A673 (cell line): ENCODE measurements at regions not wholly inside any gene's neighbourhood (a gene's known extent, or its start where the extent isn't known, plus 50 kb on each side); places are given as distances from the start of the nearest gene placed in this dataset.

ENCODE experiments used
- BruUV-seq: library from RNA; stranded (reverse); fragments of 400-500 nt; replicated peaks from 2 replicates; lab custom pipeline; 2021; lab: Mats Ljungman, UMichigan
- CTCF ChIA-PET: fragments of 300-600 bp; sonication (Branson Sonifier 250); formaldehyde crosslinking; loops from one replicate; lab custom pipeline; 2022; ENCODE audit warnings: antibody characterized with exemption; lab: Charles Lee
- POLR2A ChIA-PET: fragments of 300-600 bp; sonication (Branson Sonifier 250); formaldehyde crosslinking; loops from one replicate; lab custom pipeline; 2022; ENCODE audit warnings: antibody characterized with exemption; ENCODE audit not compliant: low non-redundant PET; lab: Charles Lee
- DNase-seq: peaks from one replicate; pipeline ENCODE4 v3.0.0-alpha.2; 2015; ENCODE audit warnings: low spot score
- H3K27ac ChIP-seq: fragments of 200-600 bp; sonication (generic); 2 replicates; pipeline ENCODE4 v1.5.1; 2016; ENCODE audit warnings: mixed run types, low read depth, mild to moderate bottlenecking, mixed read lengths, antibody characterized with exemption, low read length; ENCODE audit not compliant: poor library complexity, severe bottlenecking
- H3K27me3 ChIP-seq: fragments of 200-600 bp; sonication (generic); replicated peaks from 2 replicates; pipeline ENCODE4 v1.6.1; 2017; ENCODE audit warnings: mixed run types, low read depth, mild to moderate bottlenecking, mixed read lengths, antibody characterized with exemption, low read length; ENCODE audit not compliant: insufficient read depth, poor library complexity
- H3K36me3 ChIP-seq: fragments of 200-600 bp; sonication (generic); 2 replicates; pipeline ENCODE4 v1.6.1; 2016; ENCODE audit warnings: mixed run types, mild to moderate bottlenecking, mixed read lengths, antibody characterized with exemption, low read length; ENCODE audit not compliant: insufficient read depth, poor library complexity, severe bottlenecking
- H3K4me1 ChIP-seq: fragments of 200-600 bp; sonication (generic); 2 replicates; pipeline ENCODE4 v1.6.1; 2017; ENCODE audit warnings: mixed run types, mild to moderate bottlenecking, mixed read lengths, antibody characterized with exemption, low read length; ENCODE audit not compliant: insufficient read depth, poor library complexity, severe bottlenecking
- H3K4me3 ChIP-seq: fragments of 200-600 bp; sonication (generic); 2 replicates; pipeline ENCODE4 v1.5.1; 2016; ENCODE audit warnings: low read depth, mixed run types, mild to moderate bottlenecking, mixed read lengths, low read length; ENCODE audit not compliant: poor library complexity, severe bottlenecking
- H3K9me3 ChIP-seq: fragments of 200-600 bp; sonication (generic); 2 replicates; pipeline ENCODE4 v1.6.1; 2016; ENCODE audit warnings: mixed run types, low read depth, mild to moderate bottlenecking, mixed read lengths, antibody characterized with exemption, low read length; ENCODE audit not compliant: poor library complexity, severe bottlenecking
- CTCF ChIP-seq: fragments of 300-800, 200-600 bp; sonication (generic); conservative IDR thresholded peaks from 2 replicates; pipeline ENCODE4 v1.5.1; 2017; ENCODE audit warnings: low read depth, mild to moderate bottlenecking, antibody characterized with exemption, low read length, moderate library complexity, mixed read lengths
- EZH2 ChIP-seq: fragments of 200-600 bp; sonication (generic); IDR thresholded peaks from 2 replicates; pipeline ENCODE4 v1.6.1; 2017; ENCODE audit warnings: borderline replicate concordance, low read depth, mild to moderate bottlenecking, mixed read lengths, antibody characterized with exemption, low read length; ENCODE audit not compliant: poor library complexity, severe bottlenecking
- intact Hi-C: fragments of 100-400 bp; cut with micrococcal nuclease; formaldehyde crosslinking; loops from one replicate; pipeline ENCODE4 v1.10.0; 2022; ENCODE audit not compliant: unreplicated experiment

- ChIA-PET POLR2A (no interaction called here), CTCF (interaction anchor here (0.6 kb wide), 1 partner anchor 149 kb away, joined by 4 read pairs; no protein-coding TSS in a partner anchor)
- Histone ChIP-seq H3K4me1 (no peaks in the 10 kb centered on the region), H3K36me3 (no peaks in the 10 kb centered on the region), H3K9me3 (no peaks in the 10 kb centered on the region), H3K4me3 (no peak overlapping the region), H3K27ac (no peak overlapping the region), H3K27me3 (no peaks in the 10 kb centered on the region)
- intact Hi-C loops, result loop anchor here (2.0 kb wide), 2 partner anchors 167 to 251 kb away; no protein-coding TSS in a partner anchor
- DNase-seq, result no peak
- no peak for TF ChIP-seq EZH2
- TF ChIP-seq CTCF, result no peak
- BruUV-seq, result no TSS peak
Observed at GRCh38 chr1:25100151-25100833, 132.0 kb downstream of the SYF2 start.

GRCh38 chr1:25099343-25099951 lies 132.9 kb downstream of the SYF2 start:
- BruUV-seq, result no TSS peak
- Histone ChIP-seq H3K9me3 (no peaks in the 10 kb centered on the region), H3K27ac (no peak overlapping the region), H3K27me3 (no peaks in the 10 kb centered on the region), H3K36me3 (no peaks in the 10 kb centered on the region), H3K4me3 (no peak overlapping the region), H3K4me1 (no peaks in the 10 kb centered on the region)
- TF ChIP-seq CTCF (no peak), EZH2 (no peak)
- intact Hi-C loops, result no loop called here
- ChIA-PET CTCF (no interaction called here), POLR2A (no interaction called here)
- no peak for DNase-seq

GRCh38 chr1:25098717-25099116 lies 133.6 kb downstream of the SYF2 start:
- BruUV-seq, result no TSS peak

More at GRCh38 chr1:25098717-25099116, 133.6 kb downstream of the SYF2 start:
- H3K27me3 ChIP-seq, result no peaks in the 10 kb centered on the region
- POLR2A ChIA-PET, result no interaction called here
- H3K27ac ChIP-seq, result no peak overlapping the region
- TF ChIP-seq EZH2, result no peak
- no peak for TF ChIP-seq CTCF
- no peaks in the 10 kb centered on the region for H3K4me1 ChIP-seq
- intact Hi-C loops, result no loop called here
- no peak overlapping the region for H3K4me3 ChIP-seq
- H3K9me3 ChIP-seq, result no peaks in the 10 kb centered on the region
- H3K36me3 ChIP-seq, result no peaks in the 10 kb centered on the region
- CTCF ChIA-PET, result no interaction called here
- no peak for DNase-seq
